ENCODE measurements at regions not wholly inside any gene's neighbourhood (a gene's known extent, or its start where the extent isn't known, plus 50 kb on each side); places are given as distances from the start of the nearest gene placed in this dataset.

GRCh38 chrX:139324756-139325155 lies 205.8 kb upstream of the F9 start:
- no peak for DNase-seq (ENCODE audit: low spot score)
- Histone ChIP-seq H3K4me1 (ENCODE audit: insufficient read depth, low read length) (no peaks in the 10 kb centered on the region), H3K79me2 (ENCODE audit: insufficient read depth, low read length) (no peaks in the 10 kb centered on the region), H3K9ac (ENCODE audit: insufficient read depth, low read depth, low read length) (no peak overlapping the region), H2AFZ (ENCODE audit: low read length) (no peak overlapping the region), H3K27me3 (ENCODE audit: control insufficient read depth in 1 of 2, insufficient read depth in 2 of 2, low read length in 2 of 2) (no peaks in the 10 kb centered on the region), H3K4me3 (replicated peaks in 1 of 3; ENCODE audit: insufficient read depth in 1 of 3, low read depth in 2 of 3, low read length in 3 of 3) (no peak overlapping the region), H4K20me1 (ENCODE audit: insufficient read depth, low read length) (no peaks in the 10 kb centered on the region), H3K27ac (ENCODE audit: extremely low read length, insufficient read depth, low read length) (no peak overlapping the region), H3K36me3 (replicated peaks in 1 of 2; ENCODE audit: control insufficient read depth in 1 of 2, insufficient read depth in 2 of 2, low read length in 2 of 2) (no peaks in the 10 kb centered on the region), H3K4me2 (ENCODE audit: low read depth, low read length) (no peak overlapping the region), H3K9me3 (ENCODE audit: low read length) (no peaks in the 10 kb centered on the region)
- intact Hi-C loops (cut with micrococcal nuclease; ENCODE audit: unreplicated experiment) = no loop called here
- CTCF ChIA-PET (ENCODE audit: low intra/inter-chr PET ratio, low total read pairs) = no interaction called here
- in situ Hi-C loops (cut with HindIII; ENCODE audit: extremely low pct_ligation_motif_present, low pct_unique_long_range_greater_than_20kb) = no loop called here
- no peak for FAIRE-seq
- no peak for ATAC-seq
- 0% methylated on average over 1 of the region's 2 CpGs for WGBS (ENCODE audit: low lambda C conversion rate)
- POLR2A ChIA-PET = no interaction called here
- no TSS peak for BruUV-seq (replicated peaks)
- no peak for TF ChIP-seq ZNF317 (CRISPR knock-in tag; IDR thresholded peaks at IDR 0.05)
- TF ChIP-seq RELA (CRISPR knock-in tag; IDR thresholded peaks at IDR 0.05) = no peak
- TF ChIP-seq EP300 (IDR thresholded peaks at IDR 0.05; ENCODE audit: low read depth in 2 of 2, low read length in 2 of 2) = no peak
- TF ChIP-seq EP300 (CRISPR knock-in tag; IDR thresholded peaks at IDR 0.05; ENCODE audit: borderline replicate concordance) = no peak
- no peak for TF ChIP-seq NR3C1 (CRISPR knock-in tag; IDR thresholded peaks at IDR 0.05)
- TF ChIP-seq HMGXB4 (CRISPR knock-in tag; IDR thresholded peaks at IDR 0.05; ENCODE audit: borderline replicate concordance in 1 of 2, low read depth in 1 of 2) = no peak
- no peak for TF ChIP-seq MED8 (CRISPR knock-in tag; IDR thresholded peaks at IDR 0.05; ENCODE audit: insufficient replicate concordance)
- no peak for TF ChIP-seq E2F2 (CRISPR knock-in tag; IDR thresholded peaks at IDR 0.05; ENCODE audit: borderline replicate concordance)
- no peak for TF ChIP-seq MLXIP (CRISPR knock-in tag; IDR thresholded peaks at IDR 0.05; ENCODE audit: borderline replicate concordance)
- no peak for TF ChIP-seq ZNF879 (CRISPR knock-in tag; IDR thresholded peaks at IDR 0.05)
- no peak for TF ChIP-seq CEBPB (IDR thresholded peaks at IDR 0.05; ENCODE audit: borderline replicate concordance, low read depth, low read length)
- TF ChIP-seq NR2C2 (CRISPR knock-in tag; IDR thresholded peaks at IDR 0.05; ENCODE audit: borderline replicate concordance) = no peak

Measured in HepG2 (cell line).